ENCODE measurements at regions not wholly inside any gene's neighbourhood (a gene's known extent, or its start where the extent isn't known, plus 50 kb on each side); places are given as distances from the start of the nearest gene placed in this dataset.

GRCh38 chr11:123354371-123354975 is 75.6 kb upstream of the GRAMD1B start:
- intact Hi-C loops (cut with DNase I), result no loop called here
- DNase-seq, result no peak
- H3K4me3 ChIP-seq (ENCODE audit: low read length in 3 of 3), result no peak overlapping the region
- no peaks in the 10 kb centered on the region for H3K9me3 ChIP-seq (ENCODE audit: control insufficient read depth in 2 of 3, insufficient read depth in 1 of 3, low read length in 3 of 3)
- peaks cover 0 to 3% (median 0%) of the 10 kb centered on the region in 3 donors for H3K4me1 ChIP-seq (ENCODE audit: control insufficient read depth in 2 of 3, insufficient read depth in 2 of 3, low read depth in 1 of 3, low read length in 3 of 3)
- peaks cover 5% of the 10 kb centered on the region for H3K27me3 ChIP-seq (ENCODE audit: control insufficient read depth, insufficient read depth, low read length)
- H3K9ac ChIP-seq (ENCODE audit: low read length in 3 of 3), result no peak overlapping the region
- no peaks in the 10 kb centered on the region for H3K36me3 ChIP-seq (ENCODE audit: control insufficient read depth in 2 of 3, insufficient read depth in 3 of 3, low read length in 3 of 3)
- FAIRE-seq, result no peak
- no peak overlapping the region for H3K27ac ChIP-seq (ENCODE audit: low read depth in 2 of 2, low read length in 2 of 2)
- no peak for TF ChIP-seq CTCF (IDR thresholded peaks at IDR 0.05; ENCODE audit: borderline replicate concordance, extremely low read depth, insufficient read depth)

GRCh38 chr11:123351375-123351774 is 78.7 kb upstream of the GRAMD1B start:
- no peak for TF ChIP-seq CTCF (IDR thresholded peaks at IDR 0.05; ENCODE audit: borderline replicate concordance, extremely low read depth, insufficient read depth)
- no peaks in the 10 kb centered on the region for H3K36me3 ChIP-seq (ENCODE audit: control insufficient read depth in 2 of 3, insufficient read depth in 3 of 3, low read length in 3 of 3)
- no peaks in the 10 kb centered on the region for H3K4me1 ChIP-seq (ENCODE audit: control insufficient read depth in 2 of 3, insufficient read depth in 2 of 3, low read depth in 1 of 3, low read length in 3 of 3)
- DNase-seq, result peak; percentile 39 to 81 (median 62)
- no peak overlapping the region for H3K9ac ChIP-seq (ENCODE audit: low read length in 3 of 3)
- H3K4me3 ChIP-seq (ENCODE audit: low read length in 3 of 3), result no peak overlapping the region
- H3K27me3 ChIP-seq (ENCODE audit: control insufficient read depth, insufficient read depth, low read length), result no peaks in the 10 kb centered on the region
- intact Hi-C loops (cut with DNase I), result no loop called here
- no peak overlapping the region for H3K27ac ChIP-seq (ENCODE audit: low read depth in 2 of 2, low read length in 2 of 2)
- FAIRE-seq, result no peak
- H3K9me3 ChIP-seq (ENCODE audit: control insufficient read depth in 2 of 3, insufficient read depth in 1 of 3, low read length in 3 of 3), result no peaks in the 10 kb centered on the region

GRCh38 chr11:123349382-123349781 is 80.7 kb upstream of the GRAMD1B start:
- no peaks in the 10 kb centered on the region for H3K27me3 ChIP-seq (ENCODE audit: control insufficient read depth, insufficient read depth, low read length)
- no peaks in the 10 kb centered on the region for H3K36me3 ChIP-seq (ENCODE audit: control insufficient read depth in 2 of 3, insufficient read depth in 3 of 3, low read length in 3 of 3)
- DNase-seq (no peak), FAIRE-seq (no peak)
- H3K9me3 ChIP-seq (ENCODE audit: control insufficient read depth in 2 of 3, insufficient read depth in 1 of 3, low read length in 3 of 3), result no peaks in the 10 kb centered on the region
- intact Hi-C loops (cut with DNase I), result no loop called here
- no peaks in the 10 kb centered on the region for H3K4me1 ChIP-seq (ENCODE audit: control insufficient read depth in 2 of 3, insufficient read depth in 2 of 3, low read depth in 1 of 3, low read length in 3 of 3)
- no peak for TF ChIP-seq CTCF (IDR thresholded peaks at IDR 0.05; ENCODE audit: borderline replicate concordance, extremely low read depth, insufficient read depth)
- no peak overlapping the region for H3K4me3 ChIP-seq (ENCODE audit: low read length in 3 of 3)
- H3K27ac ChIP-seq (ENCODE audit: low read depth in 2 of 2, low read length in 2 of 2), result no peak overlapping the region
- no peak overlapping the region for H3K9ac ChIP-seq (ENCODE audit: low read length in 3 of 3)
